Muscle layer of colon (tissue), 2 donors: ENCODE measurements at regions not wholly inside any gene's neighbourhood (a gene's known extent, or its start where the extent isn't known, plus 50 kb on each side); places are given as distances from the start of the nearest gene placed in this dataset.

Source experiments
- H3K27ac ChIP-seq: one replicate; pipeline ENCODE4 v1.7.0; 2013; ENCODE audit warnings: low read depth, mild to moderate bottlenecking, low read length, moderate library complexity
- H3K27me3 ChIP-seq, 2 donors: one replicate each; pipeline ENCODE4 v1.7.0; 2013; ENCODE audit warnings: low read length in 2 of 2, mild to moderate bottlenecking in 2 of 2; ENCODE audit not compliant: insufficient read depth in 2 of 2, control insufficient read depth in 1 of 2
- H3K36me3 ChIP-seq: one replicate; pipeline ENCODE4 v1.7.0; 2013; ENCODE audit warnings: mild to moderate bottlenecking, low read length; ENCODE audit not compliant: insufficient read depth
- H3K4me1 ChIP-seq: one replicate; pipeline ENCODE4 v1.7.0; 2013; ENCODE audit warnings: mild to moderate bottlenecking, low read length; ENCODE audit not compliant: insufficient read depth
- H3K4me3 ChIP-seq, 2 donors: one replicate each; pipeline ENCODE4 v1.7.0; 2013; ENCODE audit warnings: low read length in 2 of 2, low read depth in 1 of 2, mild to moderate bottlenecking in 1 of 2, moderate library complexity in 1 of 2
- H3K9ac ChIP-seq: one replicate; pipeline ENCODE4 v1.7.0; 2013; ENCODE audit warnings: low read length
- H3K9me3 ChIP-seq: one replicate; pipeline ENCODE4 v1.7.0; 2013; ENCODE audit warnings: mild to moderate bottlenecking, low read length
- donor health status: abdominal sarcoma.
- donor health status: Adenocarcinoma of cecum.

DNA sequence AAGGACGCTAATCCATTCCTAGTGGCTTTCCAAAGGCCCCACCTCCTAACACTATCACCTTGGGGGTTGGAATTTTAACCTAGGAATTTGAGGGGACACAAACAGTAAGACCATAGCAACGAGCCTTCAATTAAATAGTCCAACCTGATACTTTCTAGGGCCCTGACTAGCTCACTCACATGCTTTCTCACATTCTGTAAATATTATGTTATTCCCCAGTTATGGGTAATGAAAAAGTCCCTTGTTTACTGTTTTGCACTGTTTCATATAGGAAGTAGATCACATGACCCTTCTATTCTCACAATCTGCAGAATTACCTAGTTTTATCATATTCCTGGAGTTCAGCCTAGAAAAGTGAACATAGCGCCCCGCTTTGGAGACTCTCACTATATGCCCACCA is 1212.1 kb upstream of the ACVR2A start:
- no peak overlapping the region for H3K4me3 ChIP-seq
- H3K27me3 ChIP-seq = no peaks in the 10 kb centered on the region
- H3K27ac ChIP-seq = no peak overlapping the region
- H3K4me1 ChIP-seq = no peaks in the 10 kb centered on the region
- H3K9me3 ChIP-seq = no peaks in the 10 kb centered on the region
- no peak overlapping the region for H3K9ac ChIP-seq
- no peaks in the 10 kb centered on the region for H3K36me3 ChIP-seq

GRCh38 chr2:146624430-146625160 is 1220.2 kb upstream of the ACVR2A start:
- no peaks in the 10 kb centered on the region for H3K9me3 ChIP-seq
- H3K27ac ChIP-seq = no peak overlapping the region
- H3K4me1 ChIP-seq = no peaks in the 10 kb centered on the region
- H3K27me3 ChIP-seq = no peaks in the 10 kb centered on the region
- H3K36me3 ChIP-seq = no peaks in the 10 kb centered on the region
- H3K9ac ChIP-seq = no peak overlapping the region
- no peak overlapping the region for H3K4me3 ChIP-seq

- Histone ChIP-seq H3K9ac (no peak overlapping the region), H3K36me3 (no peaks in the 10 kb centered on the region)
These were observed 1221.1 kb upstream of the ACVR2A start for GRCh38 chr2:146623771-146624170.

DNA sequence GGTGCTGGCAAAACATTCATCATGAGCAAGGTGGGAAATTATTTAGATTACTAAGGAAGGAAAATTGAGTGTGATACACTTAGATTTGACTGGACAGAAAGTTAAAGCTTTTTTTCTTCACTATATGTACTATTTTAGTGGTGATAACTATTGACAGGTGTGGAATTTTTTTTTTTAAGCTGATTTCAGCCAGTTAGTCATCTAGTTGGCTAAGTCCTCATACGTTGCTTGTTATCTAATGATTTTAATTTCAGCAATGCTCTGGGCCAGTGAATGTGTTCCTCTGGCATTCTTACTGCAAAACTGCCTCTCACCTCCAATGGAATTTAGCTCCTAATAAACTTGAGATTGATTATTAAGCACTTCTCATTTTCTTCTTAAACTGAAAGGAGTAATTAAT is 1223.2 kb upstream of the ACVR2A start:
- Histone ChIP-seq H3K27ac (no peak overlapping the region), H3K27me3 (no peaks in the 10 kb centered on the region), H3K4me3 (no peak overlapping the region), H3K36me3 (no peaks in the 10 kb centered on the region), H3K9ac (no peak overlapping the region), H3K4me1 (no peaks in the 10 kb centered on the region), H3K9me3 (no peaks in the 10 kb centered on the region)

More at GRCh38 chr2:146623771-146624170, 1221.1 kb upstream of the ACVR2A start:
- no peak overlapping the region for H3K27ac ChIP-seq
- no peak overlapping the region for H3K4me3 ChIP-seq
- no peaks in the 10 kb centered on the region for H3K9me3 ChIP-seq
- H3K27me3 ChIP-seq = no peaks in the 10 kb centered on the region
- H3K4me1 ChIP-seq = no peaks in the 10 kb centered on the region

GRCh38 chr2:146615778-146616177 is 1229.1 kb upstream of the ACVR2A start:
- Histone ChIP-seq H3K9ac (no peak overlapping the region), H3K4me1 (no peaks in the 10 kb centered on the region), H3K4me3 (no peak overlapping the region), H3K9me3 (no peaks in the 10 kb centered on the region), H3K27ac (no peak overlapping the region), H3K36me3 (no peaks in the 10 kb centered on the region), H3K27me3 (no peaks in the 10 kb centered on the region)

GRCh38 chr2:146608490-146608889 is 1236.3 kb upstream of the ACVR2A start:
- Histone ChIP-seq H3K4me1 (no peaks in the 10 kb centered on the region), H3K9ac (no peak overlapping the region), H3K4me3 (no peak overlapping the region), H3K36me3 (no peaks in the 10 kb centered on the region), H3K9me3 (no peaks in the 10 kb centered on the region), H3K27ac (no peak overlapping the region), H3K27me3 (no peaks in the 10 kb centered on the region)

DNA sequence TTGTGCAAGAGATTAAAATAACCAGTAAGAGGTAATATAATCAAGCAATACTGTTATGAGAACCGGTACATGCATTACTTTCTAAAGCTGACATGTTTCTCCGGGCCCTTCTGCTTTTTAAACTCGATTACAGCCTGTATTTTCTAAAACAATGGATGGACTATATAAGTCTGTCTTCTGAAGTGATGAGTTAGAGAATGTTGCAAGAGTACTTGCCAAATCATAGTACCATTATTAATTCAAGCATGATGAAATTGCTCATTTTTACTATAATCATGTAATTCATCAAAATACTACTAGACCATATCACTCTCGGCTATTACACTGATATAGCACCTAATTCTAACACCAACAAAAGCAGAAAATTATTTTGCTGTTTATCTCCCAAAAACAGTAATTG is 1240.3 kb upstream of the ACVR2A start:
- Histone ChIP-seq H3K4me1 (peaks cover 4% of the 10 kb centered on the region), H3K9me3 (no peaks in the 10 kb centered on the region), H3K4me3 (no peak overlapping the region), H3K27ac (no peak overlapping the region), H3K36me3 (no peaks in the 10 kb centered on the region), H3K27me3 (no peaks in the 10 kb centered on the region), H3K9ac (no peak overlapping the region)

DNA sequence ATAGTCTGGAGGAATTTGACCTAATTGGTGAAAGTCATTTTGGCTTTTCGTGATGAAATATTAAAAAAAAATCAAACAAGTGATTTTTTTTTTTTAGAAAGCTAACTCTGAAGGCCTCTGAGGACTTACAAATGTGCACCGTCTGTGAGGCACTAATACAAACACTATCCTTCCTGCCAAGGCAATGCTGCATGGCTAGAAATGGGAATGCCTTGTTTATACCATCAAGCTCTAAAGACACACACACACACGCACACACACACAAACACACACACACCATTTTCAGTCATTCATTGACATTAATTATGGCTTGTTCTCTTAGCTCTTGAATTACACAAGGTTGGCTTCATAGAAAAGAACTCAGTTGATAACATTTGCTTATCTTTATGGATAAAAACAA is 1242.0 kb upstream of the ACVR2A start:
- Histone ChIP-seq H3K4me1 (peaks cover 4% of the 10 kb centered on the region), H3K9ac (no peak overlapping the region), H3K36me3 (no peaks in the 10 kb centered on the region), H3K9me3 (no peaks in the 10 kb centered on the region), H3K27ac (no peak overlapping the region), H3K4me3 (no peak overlapping the region), H3K27me3 (no peaks in the 10 kb centered on the region)

DNA sequence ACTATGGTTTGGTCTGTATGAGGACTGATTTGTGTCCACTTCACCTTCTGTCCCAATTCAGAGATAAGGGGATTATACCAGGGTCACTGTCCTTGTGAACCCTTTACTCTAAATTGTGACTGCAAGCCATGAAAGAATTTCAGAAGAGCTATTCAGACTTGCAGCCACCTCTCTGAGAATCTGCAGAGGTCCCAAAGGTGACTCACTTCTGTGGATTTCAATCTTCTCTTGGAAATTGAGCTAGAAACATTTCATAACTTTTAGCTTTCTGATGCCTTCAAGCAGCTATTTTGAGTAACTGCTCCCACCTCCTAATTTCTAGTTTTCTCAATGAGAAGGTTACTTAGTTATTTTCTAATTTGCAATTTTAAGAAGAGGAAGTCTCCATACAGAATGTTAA is 1242.4 kb upstream of the ACVR2A start:
- no peak overlapping the region for H3K4me3 ChIP-seq
- H3K27ac ChIP-seq = no peak overlapping the region
- H3K27me3 ChIP-seq = no peaks in the 10 kb centered on the region
- H3K9me3 ChIP-seq = no peaks in the 10 kb centered on the region
- H3K36me3 ChIP-seq = no peaks in the 10 kb centered on the region
- no peak overlapping the region for H3K9ac ChIP-seq
- peaks cover 4% of the 10 kb centered on the region for H3K4me1 ChIP-seq

GRCh38 chr2:146598791-146599190 is 1246.0 kb upstream of the ACVR2A start:
- Histone ChIP-seq H3K36me3 (no peaks in the 10 kb centered on the region), H3K9ac (no peak overlapping the region), H3K4me1 (peaks cover 4% of the 10 kb centered on the region)

GRCh38 chr2:146597291-146597690 is 1247.5 kb upstream of the ACVR2A start:
- no peak overlapping the region for H3K9ac ChIP-seq
- H3K4me3 ChIP-seq = no peak overlapping the region
- no peaks in the 10 kb centered on the region for H3K4me1 ChIP-seq
- no peaks in the 10 kb centered on the region for H3K27me3 ChIP-seq
- no peaks in the 10 kb centered on the region for H3K9me3 ChIP-seq
- no peak overlapping the region for H3K27ac ChIP-seq
- no peaks in the 10 kb centered on the region for H3K36me3 ChIP-seq

More at GRCh38 chr2:146598791-146599190, 1246.0 kb upstream of the ACVR2A start:
- Histone ChIP-seq H3K9me3 (no peaks in the 10 kb centered on the region), H3K27me3 (no peaks in the 10 kb centered on the region), H3K4me3 (no peak overlapping the region), H3K27ac (no peak overlapping the region)

DNA sequence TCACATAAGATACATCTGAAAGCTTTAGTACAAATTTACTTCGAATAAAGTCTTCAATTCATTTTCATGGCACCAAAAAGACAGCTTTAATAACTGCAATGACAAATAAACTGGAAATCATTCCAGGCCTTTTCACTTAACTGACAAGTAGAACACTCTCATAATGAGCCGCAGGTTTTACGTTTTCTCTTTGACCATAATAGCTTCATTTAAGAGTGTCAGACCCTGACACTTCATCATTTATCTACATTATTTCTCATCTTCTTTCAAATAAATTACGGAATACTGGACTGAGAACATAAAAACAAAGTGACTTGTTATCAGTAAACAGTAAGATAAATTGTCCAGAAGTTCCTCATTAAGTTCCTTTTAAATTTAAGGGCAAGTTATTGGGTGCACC is 1252.9 kb upstream of the ACVR2A start:
- no peaks in the 10 kb centered on the region for H3K9me3 ChIP-seq
- no peak overlapping the region for H3K4me3 ChIP-seq
- no peaks in the 10 kb centered on the region for H3K4me1 ChIP-seq
- H3K27ac ChIP-seq = no peak overlapping the region
- no peaks in the 10 kb centered on the region for H3K27me3 ChIP-seq
- no peak overlapping the region for H3K9ac ChIP-seq
- H3K36me3 ChIP-seq = no peaks in the 10 kb centered on the region
